ENCODE measurements at regions not wholly inside any gene's neighbourhood (a gene's known extent, or its start where the extent isn't known, plus 50 kb on each side); places are given as distances from the start of the nearest gene placed in this dataset.

- ATAC-seq (replicated peaks in 6 of 8) = no peak
- in situ Hi-C loops (cut with MboI; ENCODE audit: low pct_unique_long_range_greater_than_20kb in 2 of 9, low sequenced_read_pairs in 9 of 9, unreplicated experiment in 9 of 9) = loop anchor here in 2 of 9 experiments (25.0 kb wide), 2 partner anchors 93 to 1968 kb away; no protein-coding TSS in a partner anchor
- Histone ChIP-seq H3K4me1 (replicated peaks in 1 of 2) (no peaks in the 10 kb centered on the region), H3K27ac (no peak overlapping the region), H3K4me3 (no peak overlapping the region)
Observed at GRCh38 chr22:47580121-47580520, 817.7 kb downstream of the TBC1D22A start.

DNA sequence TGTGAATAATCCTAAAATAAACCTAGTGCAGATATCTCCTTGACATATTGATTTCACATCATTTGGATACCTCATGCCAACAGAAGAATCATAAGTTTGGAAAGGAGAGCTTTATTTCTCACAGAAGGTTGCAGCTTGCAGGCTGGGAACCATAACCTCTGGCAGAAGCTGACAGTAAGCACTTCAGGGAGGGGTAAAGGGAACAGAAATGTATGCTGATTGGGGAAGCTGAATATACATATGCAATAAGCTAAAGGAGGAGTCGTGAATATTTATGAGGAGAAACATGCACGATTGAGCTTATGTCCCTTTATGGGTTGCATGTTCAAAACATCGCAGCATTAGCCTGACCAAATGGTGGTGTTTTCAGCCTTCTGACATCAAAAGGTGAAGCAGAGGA, 814.5 kb downstream of the TBC1D22A start:
- Histone ChIP-seq H3K4me3 (no peak overlapping the region), H3K4me1 (replicated peaks in 1 of 2) (no peaks in the 10 kb centered on the region), H3K27ac (no peak overlapping the region)
- ATAC-seq (replicated peaks in 6 of 8) = peak in 2 of 8 experiments; percentile 77 to 78
- 14 to 78% (median 30%) methylated on average over 1 to 3 of the region's 3 CpGs; no CpG with 5 or more reads in 2 of the 10 experiments for WGBS, 10 experiments
- in situ Hi-C loops (cut with MboI; ENCODE audit: low pct_unique_long_range_greater_than_20kb in 2 of 9, low sequenced_read_pairs in 9 of 9, unreplicated experiment in 9 of 9) = loop anchor here in 2 of 9 experiments (25.0 kb wide), 2 partner anchors 90 to 1965 kb away; no protein-coding TSS in a partner anchor

GRCh38 chr22:47575291-47575690, 812.8 kb downstream of the TBC1D22A start:
- peak in 1 of 8 experiments; percentile 40 for ATAC-seq (replicated peaks in 6 of 8)
- in situ Hi-C loops (cut with MboI; ENCODE audit: low pct_unique_long_range_greater_than_20kb in 2 of 9, low sequenced_read_pairs in 9 of 9, unreplicated experiment in 9 of 9) = loop anchor here in 2 of 9 experiments (25.0 kb wide), 2 partner anchors 88 to 1963 kb away; no protein-coding TSS in a partner anchor
- Histone ChIP-seq H3K27ac (no peak overlapping the region), H3K4me1 (replicated peaks in 1 of 2) (no peaks in the 10 kb centered on the region), H3K4me3 (no peak overlapping the region)
- 8 to 80% (median 38%) methylated on average over 2 to 9 of the region's 11 CpGs; no CpG with 5 or more reads in 1 of the 10 experiments for WGBS, 10 experiments

DNA sequence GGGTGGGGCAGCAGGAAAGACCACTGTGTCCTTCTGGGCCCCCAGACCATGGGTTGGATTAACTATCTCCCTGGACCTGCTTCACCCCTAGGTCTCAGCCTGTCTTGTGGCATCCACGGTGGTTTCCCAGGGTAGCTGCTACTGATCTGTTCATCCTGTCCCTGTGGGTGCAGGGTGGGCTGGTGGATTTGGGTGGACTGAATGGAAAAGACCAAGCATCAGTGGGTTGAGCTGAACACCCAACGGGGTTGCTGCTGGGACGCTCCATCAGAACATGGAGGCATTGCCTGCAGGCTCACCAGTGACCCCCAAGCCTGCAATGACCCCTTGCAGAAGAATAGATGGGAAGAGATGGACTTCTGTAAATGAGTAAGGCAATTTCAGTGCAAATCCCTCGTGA, 812.1 kb downstream of the TBC1D22A start:
- Histone ChIP-seq H3K4me1 (replicated peaks in 1 of 2) (no peaks in the 10 kb centered on the region), H3K27ac (no peak overlapping the region), H3K4me3 (no peak overlapping the region)
- in situ Hi-C loops (cut with MboI; ENCODE audit: low pct_unique_long_range_greater_than_20kb in 2 of 9, low sequenced_read_pairs in 9 of 9, unreplicated experiment in 9 of 9) = no loop called here
- no peak for ATAC-seq (replicated peaks in 6 of 8)
- 0 to 80% (median 53%) methylated on average over 1 to 2 of the region's 4 CpGs; no CpG with 5 or more reads in 7 of the 10 experiments for WGBS, 10 experiments

GRCh38 chr22:47573141-47573540, 810.7 kb downstream of the TBC1D22A start:
- no peak overlapping the region for H3K27ac ChIP-seq
- H3K4me1 ChIP-seq (replicated peaks in 1 of 2) = no peaks in the 10 kb centered on the region
- no peak overlapping the region for H3K4me3 ChIP-seq
- ATAC-seq (replicated peaks in 6 of 8) = no peak
- WGBS, 10 experiments = 12 to 100% (median 57%) methylated on average over 1 to 6 of the region's 7 CpGs
- in situ Hi-C loops (cut with MboI; ENCODE audit: low pct_unique_long_range_greater_than_20kb in 2 of 9, low sequenced_read_pairs in 9 of 9, unreplicated experiment in 9 of 9) = no loop called here

DNA sequence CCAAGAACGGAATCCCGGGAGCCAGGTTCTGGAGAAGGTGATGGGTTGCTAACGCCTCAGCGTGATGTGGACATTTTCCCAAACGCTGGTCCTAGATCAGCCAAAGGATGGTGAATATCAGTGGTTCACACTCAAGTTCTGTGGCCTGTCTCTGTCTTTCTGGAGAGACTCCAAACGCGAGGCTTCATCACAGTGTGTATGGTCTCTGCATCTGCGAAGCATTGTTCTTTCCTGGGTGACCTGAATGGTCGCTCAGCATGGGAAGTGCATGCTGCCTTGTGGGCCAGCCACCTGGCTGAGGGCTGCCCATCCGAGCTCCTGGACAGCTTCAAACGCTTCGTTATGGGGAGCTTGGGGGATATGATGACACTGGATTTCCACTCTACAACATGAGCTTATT, 810.0 kb downstream of the TBC1D22A start:
- Histone ChIP-seq H3K4me3 (no peak overlapping the region), H3K4me1 (replicated peaks in 1 of 2) (no peaks in the 10 kb centered on the region), H3K27ac (no peak overlapping the region)
- 13 to 93% (median 53%) methylated on average over 2 to 10 of the region's 12 CpGs; no CpG with 5 or more reads in 3 of the 10 experiments for WGBS, 10 experiments
- in situ Hi-C loops (cut with MboI; ENCODE audit: low pct_unique_long_range_greater_than_20kb in 2 of 9, low sequenced_read_pairs in 9 of 9, unreplicated experiment in 9 of 9) = no loop called here
- no peak for ATAC-seq (replicated peaks in 6 of 8)

GRCh38 chr22:47571616-47572015, 809.2 kb downstream of the TBC1D22A start:
- H3K27ac ChIP-seq = no peak overlapping the region
- H3K4me3 ChIP-seq = no peak overlapping the region
- no peaks in the 10 kb centered on the region for H3K4me1 ChIP-seq (replicated peaks in 1 of 2)
- 60% methylated on average over 1 of the region's 5 CpGs; no CpG with 5 or more reads in 9 of the 10 experiments for WGBS, 10 experiments
- in situ Hi-C loops (cut with MboI; ENCODE audit: low pct_unique_long_range_greater_than_20kb in 2 of 9, low sequenced_read_pairs in 9 of 9, unreplicated experiment in 9 of 9) = no loop called here
- ATAC-seq (replicated peaks in 6 of 8) = no peak

DNA sequence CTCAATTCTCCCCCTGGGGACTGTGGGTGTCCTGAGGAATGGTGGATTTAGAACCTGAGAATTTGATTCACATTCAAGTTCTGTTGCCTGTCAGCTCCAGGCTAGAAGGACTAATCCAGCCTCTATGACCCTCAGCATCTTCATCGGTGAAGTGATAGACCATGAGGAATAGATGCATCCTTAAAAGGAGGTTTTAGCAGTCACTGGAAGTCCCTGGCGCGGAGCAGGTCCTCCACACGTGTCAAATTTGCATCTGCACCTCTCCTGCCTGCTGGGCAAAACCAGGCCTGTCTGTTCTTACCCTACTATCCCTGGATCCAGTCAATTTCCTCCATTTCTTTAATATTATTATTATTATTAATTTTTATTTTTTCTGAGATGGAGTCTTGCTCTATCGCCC, 808.4 kb downstream of the TBC1D22A start:
- in situ Hi-C loops (cut with MboI; ENCODE audit: low pct_unique_long_range_greater_than_20kb in 2 of 9, low sequenced_read_pairs in 9 of 9, unreplicated experiment in 9 of 9) = no loop called here
- no peaks in the 10 kb centered on the region for H3K4me1 ChIP-seq (replicated peaks in 1 of 2)
- H3K4me3 ChIP-seq = no peak overlapping the region
- WGBS, 10 experiments = 10 to 80% (median 38%) methylated on average over 1 to 5 of the region's 5 CpGs; no CpG with 5 or more reads in 2 of the 10 experiments
- no peak for ATAC-seq (replicated peaks in 6 of 8)
- H3K27ac ChIP-seq = no peak overlapping the region

GRCh38 chr22:47570300-47570685, 807.8 kb downstream of the TBC1D22A start:
- no peak overlapping the region for H3K27ac ChIP-seq
- no peak overlapping the region for H3K4me3 ChIP-seq
- in situ Hi-C loops (cut with MboI; ENCODE audit: low pct_unique_long_range_greater_than_20kb in 2 of 9, low sequenced_read_pairs in 9 of 9, unreplicated experiment in 9 of 9) = no loop called here
- no peaks in the 10 kb centered on the region for H3K4me1 ChIP-seq (replicated peaks in 1 of 2)
- WGBS, 10 experiments = 21 to 92% (median 50%) methylated on average over 2 to 9 of the region's 14 CpGs; no CpG with 5 or more reads in 3 of the 10 experiments
- ATAC-seq (replicated peaks in 6 of 8) = no peak

GRCh38 chr22:47569389-47570299, 807.2 kb downstream of the TBC1D22A start:
- ATAC-seq (replicated peaks in 6 of 8) = peak in 1 of 8 experiments; percentile 19
- H3K4me3 ChIP-seq = no peak overlapping the region
- H3K27ac ChIP-seq = no peak overlapping the region
- in situ Hi-C loops (cut with MboI; ENCODE audit: low pct_unique_long_range_greater_than_20kb in 2 of 9, low sequenced_read_pairs in 9 of 9, unreplicated experiment in 9 of 9) = no loop called here
- 0 to 94% (median 53%) methylated on average over 1 to 8 of the region's 17 CpGs; no CpG with 5 or more reads in 2 of the 10 experiments for WGBS, 10 experiments
- no peaks in the 10 kb centered on the region for H3K4me1 ChIP-seq (replicated peaks in 1 of 2)

DNA sequence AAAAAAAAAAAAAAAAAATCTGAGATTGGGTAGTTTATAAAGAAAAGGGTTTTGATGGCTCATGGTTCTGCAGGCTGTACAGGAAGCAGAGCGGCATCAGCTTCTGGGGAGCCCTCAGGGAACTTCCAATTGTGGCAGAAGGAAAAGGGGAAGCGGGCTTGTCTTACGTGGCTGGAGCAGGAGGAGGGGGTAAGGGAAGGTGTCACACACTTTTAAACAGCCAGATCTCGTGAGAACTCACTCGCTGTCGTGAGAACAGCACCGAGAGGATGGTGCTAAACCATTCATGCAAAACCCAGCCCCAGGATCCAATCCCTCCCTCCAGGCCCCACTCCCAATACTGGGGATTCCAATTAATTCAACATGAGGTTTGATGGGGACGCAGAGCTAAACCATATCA, 806.2 kb downstream of the TBC1D22A start:
- in situ Hi-C loops (cut with MboI; ENCODE audit: low pct_unique_long_range_greater_than_20kb in 2 of 9, low sequenced_read_pairs in 9 of 9, unreplicated experiment in 9 of 9) = no loop called here
- Histone ChIP-seq H3K27ac (no peak overlapping the region), H3K4me1 (replicated peaks in 1 of 2) (no peaks in the 10 kb centered on the region), H3K4me3 (no peak overlapping the region)
- no peak for ATAC-seq (replicated peaks in 6 of 8)
- 0 to 85% (median 42%) methylated on average over 3 to 8 of the region's 8 CpGs; no CpG with 5 or more reads in 2 of the 10 experiments for WGBS, 10 experiments

DNA sequence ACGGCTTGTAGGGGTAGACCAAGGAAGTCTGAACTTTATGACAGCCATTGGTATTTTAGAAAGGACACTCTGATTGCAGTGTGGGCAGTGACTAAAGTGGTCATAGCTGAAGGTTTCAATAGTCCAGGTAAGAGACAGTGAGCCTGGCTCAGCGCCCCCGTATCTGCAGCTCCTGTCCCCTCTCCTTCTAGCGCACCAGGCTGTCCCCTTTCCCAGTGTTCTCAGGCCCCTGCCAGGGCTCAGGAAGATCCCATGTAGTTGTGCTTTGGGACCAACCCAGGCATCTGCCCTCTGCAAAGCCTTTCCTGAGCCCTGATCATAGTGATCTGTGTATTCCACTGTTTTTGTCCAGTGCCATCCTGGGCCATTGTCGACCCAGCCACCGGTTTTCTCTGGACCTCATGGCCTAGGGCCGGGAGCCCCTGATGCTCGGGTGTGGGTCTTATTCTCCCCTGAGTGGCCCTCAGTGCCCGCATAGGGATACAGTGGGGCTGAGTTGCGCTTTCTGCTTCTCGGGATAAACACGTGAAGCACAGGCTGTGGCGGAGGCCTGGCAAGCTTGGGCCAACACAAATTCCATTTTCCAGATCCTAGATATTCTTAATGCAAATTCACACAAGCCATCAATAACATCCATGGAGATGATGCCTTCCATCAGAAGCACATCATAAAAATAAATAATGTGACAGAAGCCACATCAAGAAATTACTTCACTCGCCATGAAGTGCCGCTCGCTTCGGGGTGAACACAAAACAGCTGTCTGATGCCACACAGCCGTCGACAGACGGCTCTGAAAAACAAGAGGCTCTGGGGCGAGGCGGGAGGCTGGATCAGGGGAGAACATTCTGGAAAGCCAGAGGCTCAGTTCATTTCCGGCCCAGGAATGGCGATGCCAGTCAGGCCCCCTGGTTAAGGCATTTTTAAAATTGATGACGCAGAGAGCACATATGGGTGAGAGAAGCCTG, 805.0 kb downstream of the TBC1D22A start:
- H3K27ac ChIP-seq = no peak overlapping the region
- H3K4me1 ChIP-seq (replicated peaks in 1 of 2) = no peaks in the 10 kb centered on the region
- 60 to 94% (median 79%) methylated on average over 1 to 19 of the region's 25 CpGs; no CpG with 5 or more reads in 2 of the 10 experiments for WGBS, 10 experiments
- in situ Hi-C loops (cut with MboI; ENCODE audit: low pct_unique_long_range_greater_than_20kb in 2 of 9, low sequenced_read_pairs in 9 of 9, unreplicated experiment in 9 of 9) = no loop called here
- no peak overlapping the region for H3K4me3 ChIP-seq
- ATAC-seq (replicated peaks in 6 of 8) = no peak

DNA sequence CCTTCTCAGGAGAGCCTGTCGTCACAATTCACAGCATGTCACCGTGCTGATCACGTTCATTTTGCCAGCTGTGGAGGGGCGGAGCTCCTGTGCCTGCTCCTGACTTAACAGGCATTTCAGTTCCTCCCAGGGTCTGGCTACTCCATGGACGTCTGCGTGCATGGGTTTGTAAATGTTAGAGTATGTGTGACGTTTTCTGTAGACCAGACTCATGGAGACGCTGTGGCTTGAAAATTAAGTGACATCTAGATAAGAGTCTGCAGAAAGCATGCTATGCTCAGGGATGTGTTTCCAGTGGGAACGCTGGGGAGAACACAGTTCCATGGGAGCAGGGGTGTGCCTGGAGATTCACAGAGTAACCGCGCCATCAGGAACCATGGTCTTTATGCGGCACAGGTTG, 804.0 kb downstream of the TBC1D22A start:
- 18 to 90% (median 55%) methylated on average over 2 to 7 of the region's 12 CpGs; no CpG with 5 or more reads in 5 of the 10 experiments for WGBS, 10 experiments
- in situ Hi-C loops (cut with MboI; ENCODE audit: low pct_unique_long_range_greater_than_20kb in 2 of 9, low sequenced_read_pairs in 9 of 9, unreplicated experiment in 9 of 9) = no loop called here
- no peak for ATAC-seq (replicated peaks in 6 of 8)
- Histone ChIP-seq H3K4me1 (replicated peaks in 1 of 2) (no peaks in the 10 kb centered on the region), H3K4me3 (no peak overlapping the region), H3K27ac (no peak overlapping the region)
